Stimulated activated CD4-positive, alpha-beta T cell treated with anti-CD3 and anti-CD28 coated beads, Interleukin-1b, Interleukin-23, amount 100 ng/mL, for 1 hour (primary cell): ENCODE measurements at regions not wholly inside any gene's neighbourhood (a gene's known extent, or its start where the extent isn't known, plus 50 kb on each side); places are given as distances from the start of the nearest gene placed in this dataset.
"Not testable (repeated sequence)": the region's sequence is repeated elsewhere in the genome, so short reads cannot be mapped to it uniquely, and the experiment has no call there.

ENCODE experiments used
- DNase-seq, 2 donors: peaks; one replicate each; pipeline ENCODE4 v3.0.0-alpha.2; 2020; ENCODE audit warnings: low read depth in 2 of 2

GRCh38 chr1:5686925-5687706 lies 305.1 kb downstream of the NPHP4 start:
- no peak for DNase-seq

GRCh38 chr1:5686195-5686594 lies 306.0 kb downstream of the NPHP4 start:
- no peak for DNase-seq

DNA sequence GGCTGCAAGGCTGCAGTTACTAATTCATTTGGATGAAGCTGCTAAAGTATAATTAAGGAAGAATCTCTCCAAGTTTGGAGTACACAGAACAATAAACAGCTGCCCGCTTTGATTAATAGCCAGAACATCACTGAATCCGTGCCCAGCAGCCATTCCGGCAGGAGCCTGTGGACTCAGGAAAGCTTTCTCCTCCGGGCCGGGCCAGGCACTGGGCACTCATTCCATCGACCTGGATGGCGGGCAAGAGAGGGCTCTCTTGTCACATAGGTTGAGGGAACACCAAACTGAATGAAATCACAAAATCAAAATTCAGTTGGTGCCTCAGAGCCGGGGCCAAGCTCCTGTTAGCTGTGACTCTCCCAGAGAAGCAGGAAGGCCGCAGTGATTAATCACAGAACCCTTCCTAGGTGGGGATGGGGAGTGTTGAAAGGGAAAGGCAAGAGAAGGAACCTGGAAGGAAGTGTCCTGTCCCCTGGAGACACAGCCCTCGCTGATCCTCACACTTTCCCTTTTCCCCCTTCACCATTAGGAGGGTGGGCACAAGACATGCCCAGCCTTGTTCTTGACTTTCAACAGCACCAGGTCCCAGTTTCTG lies 306.7 kb downstream of the NPHP4 start:
- DNase-seq = no peak

GRCh38 chr1:5684791-5685190 lies 307.4 kb downstream of the NPHP4 start:
- DNase-seq = no peak

- no peak for DNase-seq
These were observed 308.8 kb downstream of the NPHP4 start for GRCh38 chr1:5683446-5683845.

DNA sequence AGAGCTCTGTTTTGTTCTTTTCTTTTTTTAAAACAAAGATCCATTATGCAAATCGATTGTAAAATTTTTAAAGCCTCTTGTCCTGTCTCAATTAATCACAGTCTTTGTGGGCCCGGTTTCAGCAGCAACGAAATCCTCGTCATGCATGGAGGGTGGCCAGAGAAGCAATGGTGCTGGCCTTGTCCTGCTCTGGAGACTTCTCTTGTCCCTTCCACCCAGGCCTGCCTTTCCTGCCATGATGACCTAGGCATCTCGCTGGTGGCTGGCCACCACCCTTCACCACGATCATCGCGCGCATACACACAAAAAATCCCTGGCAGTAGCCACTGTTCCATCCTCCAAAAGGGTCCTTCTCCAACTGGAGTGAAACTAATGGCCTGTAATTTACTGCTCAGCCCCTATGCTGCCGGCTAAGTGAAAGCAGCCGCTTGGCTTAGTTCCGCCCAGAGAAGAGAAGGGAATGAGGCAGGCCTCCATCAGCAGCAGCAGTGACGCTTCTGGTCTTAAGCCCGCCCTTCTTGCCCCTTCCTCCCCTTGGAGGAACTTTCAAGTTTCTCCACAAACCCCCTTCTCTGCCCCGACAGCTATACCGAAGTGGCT lies 309.5 kb downstream of the NPHP4 start:
- DNase-seq = no peak

GRCh38 chr1:5681654-5682053 lies 310.6 kb downstream of the NPHP4 start:
- no peak for DNase-seq

GRCh38 chr1:5680600-5680999 lies 311.6 kb downstream of the NPHP4 start:
- no peak for DNase-seq

- no peak for DNase-seq
These were observed 313.5 kb downstream of the NPHP4 start for GRCh38 chr1:5678759-5679158.

DNA sequence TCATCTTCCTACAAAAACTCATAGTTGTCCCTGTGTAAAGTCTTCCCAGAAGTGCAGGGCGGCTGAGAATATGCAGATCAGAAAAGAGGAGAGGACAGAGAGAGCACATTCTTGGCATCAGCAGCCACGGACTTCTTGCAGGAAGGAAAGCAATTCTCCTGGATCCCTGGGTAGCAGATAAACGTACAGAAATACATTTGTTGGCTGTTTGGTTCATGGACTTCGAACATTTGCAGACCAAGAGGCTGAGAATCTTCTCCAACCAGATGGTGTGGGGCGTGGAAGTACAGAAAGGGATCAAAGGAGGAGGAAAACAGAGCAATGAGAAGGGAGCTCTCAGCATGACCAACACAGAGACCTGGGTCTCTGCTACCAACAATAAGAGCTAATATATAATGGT lies 319.9 kb downstream of the NPHP4 start:
- not testable (repeated sequence) for DNase-seq

- DNase-seq = no peak
These were observed 321.5 kb downstream of the NPHP4 start for GRCh38 chr1:5670590-5671350.

GRCh38 chr1:5667513-5668325 lies 324.5 kb downstream of the NPHP4 start:
- no peak for DNase-seq

GRCh38 chr1:5664906-5665875 lies 327.0 kb downstream of the NPHP4 start:
- DNase-seq = no peak

DNA sequence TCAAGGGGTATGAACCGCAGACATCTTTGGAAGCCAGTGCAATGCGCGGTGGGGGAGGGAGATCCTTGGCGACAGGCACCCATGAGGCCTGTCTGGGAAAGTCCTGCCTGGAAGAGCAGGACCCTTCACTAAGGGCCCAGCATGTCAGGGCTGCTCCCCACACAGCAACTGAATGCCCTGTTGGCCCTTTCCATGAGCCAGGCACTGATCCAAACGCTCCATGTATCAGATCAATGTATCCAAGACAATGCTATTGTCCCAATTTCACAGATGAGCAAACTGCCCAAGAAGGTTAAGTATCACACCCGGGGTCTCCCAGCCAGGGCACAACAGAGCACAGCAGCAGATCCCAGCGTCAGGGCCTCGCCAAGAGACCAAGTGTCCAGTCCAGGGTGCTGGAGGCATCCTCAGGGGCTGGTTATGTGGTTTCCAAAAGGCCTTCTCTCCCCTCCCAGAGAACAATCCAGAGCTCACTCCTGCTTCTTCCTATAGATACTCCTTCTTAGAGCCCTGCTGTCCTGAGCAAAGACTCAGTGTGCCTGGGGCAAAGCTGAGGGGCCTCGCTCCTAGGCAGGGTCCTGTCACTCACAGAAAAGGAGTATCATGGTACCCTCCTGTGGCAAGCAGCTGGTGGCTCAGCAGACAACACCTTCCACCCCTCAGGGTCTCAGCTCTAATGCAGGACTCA lies 328.0 kb downstream of the NPHP4 start:
- DNase-seq = no peak

GRCh38 chr1:5662744-5663126 lies 329.5 kb downstream of the NPHP4 start:
- no peak for DNase-seq

GRCh38 chr1:5662086-5662743 lies 330.0 kb downstream of the NPHP4 start:
- no peak for DNase-seq

GRCh38 chr1:5661196-5662085 lies 330.8 kb downstream of the NPHP4 start:
- no peak for DNase-seq
